ENCODE measurements at regions not wholly inside any gene's neighbourhood (a gene's known extent, or its start where the extent isn't known, plus 50 kb on each side); places are given as distances from the start of the nearest gene placed in this dataset.

DNA sequence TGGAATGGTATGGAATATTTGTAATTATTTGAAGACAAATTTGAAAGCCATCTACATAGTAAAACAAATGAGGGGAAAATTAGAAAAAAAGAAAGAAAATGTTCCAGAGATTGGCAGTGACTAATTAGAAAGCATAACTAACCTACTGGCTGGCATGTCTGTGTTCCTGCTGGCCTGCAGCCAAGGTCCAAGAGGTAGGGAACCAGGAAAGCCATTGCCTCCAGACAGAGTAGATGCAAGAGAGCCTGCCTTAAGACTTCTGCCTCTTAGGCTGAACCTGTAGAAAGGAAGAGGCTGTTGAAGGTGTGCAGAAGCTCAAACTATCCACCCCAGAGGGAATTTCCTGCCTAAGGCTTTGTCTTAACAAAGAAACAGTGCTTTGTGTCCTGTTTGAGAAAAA, 982.0 kb downstream of the SORCS1 start:
- TF ChIP-seq, protein P1, sequence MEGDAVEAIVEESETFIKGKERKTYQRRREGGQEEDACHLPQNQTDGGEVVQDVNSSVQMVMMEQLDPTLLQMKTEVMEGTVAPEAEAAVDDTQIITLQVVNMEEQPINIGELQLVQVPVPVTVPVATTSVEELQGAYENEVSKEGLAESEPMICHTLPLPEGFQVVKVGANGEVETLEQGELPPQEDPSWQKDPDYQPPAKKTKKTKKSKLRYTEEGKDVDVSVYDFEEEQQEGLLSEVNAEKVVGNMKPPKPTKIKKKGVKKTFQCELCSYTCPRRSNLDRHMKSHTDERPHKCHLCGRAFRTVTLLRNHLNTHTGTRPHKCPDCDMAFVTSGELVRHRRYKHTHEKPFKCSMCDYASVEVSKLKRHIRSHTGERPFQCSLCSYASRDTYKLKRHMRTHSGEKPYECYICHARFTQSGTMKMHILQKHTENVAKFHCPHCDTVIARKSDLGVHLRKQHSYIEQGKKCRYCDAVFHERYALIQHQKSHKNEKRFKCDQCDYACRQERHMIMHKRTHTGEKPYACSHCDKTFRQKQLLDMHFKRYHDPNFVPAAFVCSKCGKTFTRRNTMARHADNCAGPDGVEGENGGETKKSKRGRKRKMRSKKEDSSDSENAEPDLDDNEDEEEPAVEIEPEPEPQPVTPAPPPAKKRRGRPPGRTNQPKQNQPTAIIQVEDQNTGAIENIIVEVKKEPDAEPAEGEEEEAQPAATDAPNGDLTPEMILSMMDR (IDR thresholded peaks at IDR 0.05) = no peak
- TF ChIP-seq ZFX (IDR thresholded peaks at IDR 0.05; ENCODE audit: borderline replicate concordance) = no peak

Data from 22Rv1 (cell line).